ENCODE measurements at regions not wholly inside any gene's neighbourhood (a gene's known extent, or its start where the extent isn't known, plus 50 kb on each side); places are given as distances from the start of the nearest gene placed in this dataset.

- no peak for TF ChIP-seq ZFX (IDR thresholded peaks at IDR 0.05)
- TF ChIP-seq, protein P1, sequence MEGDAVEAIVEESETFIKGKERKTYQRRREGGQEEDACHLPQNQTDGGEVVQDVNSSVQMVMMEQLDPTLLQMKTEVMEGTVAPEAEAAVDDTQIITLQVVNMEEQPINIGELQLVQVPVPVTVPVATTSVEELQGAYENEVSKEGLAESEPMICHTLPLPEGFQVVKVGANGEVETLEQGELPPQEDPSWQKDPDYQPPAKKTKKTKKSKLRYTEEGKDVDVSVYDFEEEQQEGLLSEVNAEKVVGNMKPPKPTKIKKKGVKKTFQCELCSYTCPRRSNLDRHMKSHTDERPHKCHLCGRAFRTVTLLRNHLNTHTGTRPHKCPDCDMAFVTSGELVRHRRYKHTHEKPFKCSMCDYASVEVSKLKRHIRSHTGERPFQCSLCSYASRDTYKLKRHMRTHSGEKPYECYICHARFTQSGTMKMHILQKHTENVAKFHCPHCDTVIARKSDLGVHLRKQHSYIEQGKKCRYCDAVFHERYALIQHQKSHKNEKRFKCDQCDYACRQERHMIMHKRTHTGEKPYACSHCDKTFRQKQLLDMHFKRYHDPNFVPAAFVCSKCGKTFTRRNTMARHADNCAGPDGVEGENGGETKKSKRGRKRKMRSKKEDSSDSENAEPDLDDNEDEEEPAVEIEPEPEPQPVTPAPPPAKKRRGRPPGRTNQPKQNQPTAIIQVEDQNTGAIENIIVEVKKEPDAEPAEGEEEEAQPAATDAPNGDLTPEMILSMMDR (conservative IDR thresholded peaks at IDR 0.05) = no peak
Observed at GRCh38 chr15:35743321-35743720, 197.4 kb upstream of the DPH6 start.

DNA sequence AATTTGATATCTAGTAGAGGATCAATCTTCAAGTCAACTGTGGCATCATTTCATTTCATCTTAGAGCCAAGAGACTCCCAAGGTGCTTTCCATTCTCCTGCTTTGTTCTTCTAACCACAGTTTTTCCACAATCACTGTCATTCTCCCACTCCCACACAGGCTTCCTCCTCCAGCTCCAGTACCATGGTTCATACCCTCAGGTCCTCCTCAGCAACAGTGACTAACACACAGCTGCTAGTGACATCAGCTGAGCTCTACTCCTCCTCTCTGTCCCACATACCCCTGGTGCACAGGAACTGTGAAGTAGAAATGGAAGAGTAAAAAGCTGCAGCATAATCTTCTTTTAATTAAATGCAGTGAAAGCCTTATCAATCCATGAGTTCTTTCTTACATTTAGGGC is 200.2 kb upstream of the DPH6 start:
- H3K27ac ChIP-seq = no peak overlapping the region
- TF ChIP-seq, protein P1 (conservative IDR thresholded peaks at IDR 0.05) = no peak
- no peak for TF ChIP-seq ZFX (IDR thresholded peaks at IDR 0.05)

More at GRCh38 chr15:35743321-35743720, 197.4 kb upstream of the DPH6 start:
- no peak overlapping the region for H3K27ac ChIP-seq

DNA sequence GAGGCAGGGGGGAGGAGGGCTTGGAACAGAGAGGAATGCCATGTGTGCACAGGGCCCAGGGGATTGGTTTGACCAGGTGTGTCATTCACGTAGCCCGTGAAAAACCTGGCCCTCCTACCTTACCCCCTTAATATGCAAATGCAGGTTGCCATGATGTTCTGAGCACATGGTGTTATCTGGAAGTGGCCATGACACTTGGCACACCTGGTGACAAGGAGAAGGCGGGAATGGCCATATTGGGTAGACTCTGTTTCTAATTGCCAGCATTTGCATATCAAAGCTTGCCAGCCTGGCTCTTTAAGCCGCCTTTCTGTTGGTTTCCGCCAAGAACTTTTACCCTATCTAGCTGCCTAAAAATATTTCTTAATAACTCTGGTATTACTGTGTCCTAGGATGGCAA is 202.1 kb upstream of the DPH6 start:
- TF ChIP-seq ZFX (IDR thresholded peaks at IDR 0.05) = no peak
- TF ChIP-seq, protein P1 (conservative IDR thresholded peaks at IDR 0.05) = no peak

DNA sequence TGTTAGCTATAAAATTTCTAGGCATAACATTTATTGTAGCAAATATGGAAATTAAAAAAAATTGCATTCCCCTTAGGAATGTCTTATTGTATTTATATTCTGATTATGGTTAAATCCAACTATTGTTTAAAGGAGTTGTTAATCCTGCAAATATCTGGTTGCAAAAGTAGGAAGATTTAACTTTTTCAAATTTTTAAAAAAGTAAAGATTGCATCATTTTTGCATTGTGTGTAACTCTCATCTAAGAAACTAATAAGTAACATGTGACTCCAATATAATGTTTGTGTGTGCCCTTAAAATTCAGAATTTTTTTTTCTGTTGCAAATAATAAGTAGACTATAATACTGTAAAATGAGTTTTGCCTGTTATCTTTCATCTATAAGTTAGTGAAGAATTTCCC is 204.1 kb upstream of the DPH6 start:
- TF ChIP-seq ZFX (IDR thresholded peaks at IDR 0.05) = no peak
- TF ChIP-seq, protein P1 (conservative IDR thresholded peaks at IDR 0.05) = no peak
- no peak overlapping the region for H3K27ac ChIP-seq

More for the DNA sequence above, 202.1 kb upstream of the DPH6 start:
- no peak overlapping the region for H3K27ac ChIP-seq

DNA sequence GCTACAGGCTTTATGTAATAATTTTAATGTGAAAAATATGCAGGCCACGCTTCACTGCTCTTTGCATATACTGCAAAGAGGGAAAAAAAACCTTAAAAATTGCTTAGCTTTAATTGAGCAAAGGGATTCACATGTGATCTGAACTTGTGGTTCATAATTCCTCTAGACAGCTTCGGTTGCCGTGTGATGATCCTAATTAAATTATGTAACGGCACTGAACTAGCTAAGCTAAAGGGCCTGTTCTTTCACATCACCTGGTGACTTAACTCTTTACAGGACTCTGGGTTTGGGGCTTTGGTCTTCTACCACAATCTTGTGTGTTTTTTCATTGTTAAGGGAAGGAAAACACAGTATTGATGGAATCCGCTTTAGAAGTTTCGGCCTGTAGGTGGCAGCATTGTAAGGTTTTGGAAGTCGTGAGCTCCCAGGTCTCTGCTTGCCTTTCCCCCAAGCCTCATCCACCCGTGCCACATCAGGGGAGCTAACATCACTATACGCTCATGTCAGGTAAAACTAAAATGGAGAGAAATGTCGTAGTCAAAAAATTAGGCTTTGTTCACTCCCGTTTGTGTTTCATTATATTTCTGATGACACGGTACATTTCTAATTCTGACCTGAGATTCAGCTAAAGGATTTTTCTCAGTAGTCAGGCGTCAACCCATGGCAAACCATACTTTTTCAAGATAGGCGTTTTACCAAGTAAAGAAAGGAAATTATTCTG is 205.6 kb upstream of the DPH6 start:
- H3K27ac ChIP-seq = no peak overlapping the region
- TF ChIP-seq, protein P1 (conservative IDR thresholded peaks at IDR 0.05) = peak; percentile 86
- no peak for TF ChIP-seq ZFX (IDR thresholded peaks at IDR 0.05)

- no peak for TF ChIP-seq ZFX (IDR thresholded peaks at IDR 0.05)
- TF ChIP-seq, protein P1 (conservative IDR thresholded peaks at IDR 0.05) = no peak
- no peak overlapping the region for H3K27ac ChIP-seq
Observed at GRCh38 chr15:35752134-35752466, 206.1 kb upstream of the DPH6 start.

DNA sequence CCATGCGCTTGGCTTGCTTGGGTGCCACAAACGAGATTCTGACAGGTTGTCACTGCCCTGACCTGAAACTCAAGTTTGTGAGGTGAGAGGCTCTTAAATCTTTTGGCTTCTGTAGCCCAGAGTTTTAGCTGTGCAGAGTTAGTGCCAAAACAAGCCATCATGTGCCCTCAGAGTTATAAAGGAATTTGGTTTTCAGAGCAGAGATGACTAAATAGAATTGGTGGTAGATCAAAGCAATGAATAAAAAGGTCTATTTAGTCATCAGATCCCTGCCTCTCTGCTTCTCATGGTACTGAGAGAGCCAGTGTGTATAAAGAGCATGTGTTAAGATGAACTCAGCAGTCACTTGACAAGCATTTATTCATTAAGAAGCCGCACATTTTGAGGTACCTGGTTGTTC is 207.5 kb upstream of the DPH6 start:
- H3K27ac ChIP-seq = no peak overlapping the region

More for the DNA sequence above, 207.5 kb upstream of the DPH6 start:
- TF ChIP-seq, protein P1 (conservative IDR thresholded peaks at IDR 0.05) = no peak
- no peak for TF ChIP-seq ZFX (IDR thresholded peaks at IDR 0.05)

All from C4-2B (cell line).